GM12891 (cell line): ENCODE measurements at regions not wholly inside any gene's neighbourhood (a gene's known extent, or its start where the extent isn't known, plus 50 kb on each side); places are given as distances from the start of the nearest gene placed in this dataset.

Source experiments
- POLR2A ChIP-seq: IDR thresholded peaks from 2 replicates; pipeline ENCODE4 v1.6.1; 2011; ENCODE audit warnings: low read depth, low read length, control low read depth
- POLR2AphosphoS5 ChIP-seq: IDR thresholded peaks from 2 replicates; pipeline ENCODE4 v1.6.1; 2011; ENCODE audit warnings: low read depth, low read length, control low read depth

GRCh38 chr12:125299840-125300239, 234.6 kb downstream of the AACS start:
- TF ChIP-seq POLR2AphosphoS5 (no peak), POLR2A (no peak)
